ENCODE measurements at regions not wholly inside any gene's neighbourhood (a gene's known extent, or its start where the extent isn't known, plus 50 kb on each side); places are given as distances from the start of the nearest gene placed in this dataset.

- TF ChIP-seq CTCF (IDR thresholded peaks at IDR 0.05) (no peak), POLR2A (IDR thresholded peaks at IDR 0.05; ENCODE audit: low read depth) (no peak)
Measured at GRCh38 chr15:87487484-87487883, 769.1 kb downstream of the NTRK3 start.
